Heart left ventricle (tissue), 13 donors: ENCODE measurements at regions not wholly inside any gene's neighbourhood (a gene's known extent, or its start where the extent isn't known, plus 50 kb on each side); places are given as distances from the start of the nearest gene placed in this dataset.

Experiments used
- CTCF ChIP-seq, 12 donors: fragments of 200-600 bp; sonication (generic) in 4 of 12; IDR thresholded peaks; one replicate each; pipeline versions ENCODE4 v1.5.0 to v1.8.0; 2018 to 2022; ENCODE audit warnings: antibody characterized with exemption in 12 of 12, mild to moderate bottlenecking in 5 of 12
- POLR2A ChIP-seq, 2 donors: fragments of 450-650 bp; IDR thresholded peaks; one replicate each; pipeline ENCODE4 v1.6.1; 2017; ENCODE audit warnings: antibody characterized with exemption in 2 of 2, mild to moderate bottlenecking in 2 of 2, moderate library complexity in 2 of 2
- donor health status: ischemic (EF 13 %, LVEDD 7.1; RV severe dilation, severe dysfunction).
- donor health status: DM: no; HTN: yes; CAD: no.
- donor health status: DM: no; HTN: no; CAD: no.
- donor health status: ischemic (EF 25% LVEDD 6.9; RV normal size, moderate dysfunction).
- donor health status: ischemic (EF 25% LVEDD 5.7; RV mildly dilated, moderate dysfunction).
- donor health status: ischemic (EF 35%, LVEDD 5.7; RV mildly dilated, moderate dysfunction).
- donor health status: nonischemic (EF 11% LVEDD 7.7; RV severe dilation, severe dysfunction).
- donor health status: DM: yes; HTN: yes; CAD: no.
- donor health status: PGD.
- donor health status: ischemic (EF 29% LVEDD 5.4; RV normal size, mild dysfunction).
- donor health status: nonischemic (EF 23%, LVEDD 6.1; RV moderate dilation, normal function).

GRCh38 chr13:109318945-109319590, 467.3 kb downstream of the IRS2 start:
- TF ChIP-seq POLR2A (IDR thresholded peaks at IDR 0.05) (no peak), CTCF (IDR thresholded peaks at IDR 0.05) (no peak)
